CD4-positive, alpha-beta T cell (primary cell): ENCODE measurements at regions not wholly inside any gene's neighbourhood (a gene's known extent, or its start where the extent isn't known, plus 50 kb on each side); places are given as distances from the start of the nearest gene placed in this dataset.

Experiments used
- ATAC-seq: fragments of 200-7000 bp; cut with Tn5 transposase; one replicate; pipeline ENCODE4 v1.10.0; 2022; ENCODE audit warnings: mild to moderate bottlenecking; ENCODE audit not compliant: poor library complexity
- CTCF ChIA-PET: fragments of 350-600 bp; sonication (Branson Sonifier 250); formaldehyde crosslinking; loops from one replicate; lab custom pipeline; 2021; ENCODE audit warnings: antibody characterized with exemption, inconsistent platforms; lab: Charles Lee
- POLR2A ChIA-PET: fragments of 350-600 bp; sonication (Branson Sonifier 250); formaldehyde crosslinking; loops from one replicate; lab custom pipeline; 2021; ENCODE audit warnings: antibody characterized with exemption, inconsistent platforms; lab: Charles Lee
- DNase-seq, 14 experiments: peaks; one replicate each; pipeline ENCODE4 v3.0.0-alpha.2; 2013 to 2020; ENCODE audit warnings: mixed read lengths in 2 of 14
- H3K27ac ChIP-seq, 2 donors: one replicate each; pipeline versions ENCODE4 v1.5.1 to v1.7.0; 2013; ENCODE audit warnings: low read length in 2 of 2, low read depth in 1 of 2, mild to moderate bottlenecking in 1 of 2
- H3K27me3 ChIP-seq, 2 experiments: 1 replicate in 1 of 2; 2 replicates in 1 of 2; pipeline versions ENCODE4 v1.6.1 to v1.7.0; 2013; ENCODE audit warnings: low read length in 2 of 2, control low read depth in 1 of 2, mild to moderate bottlenecking in 1 of 2, moderate library complexity in 1 of 2; ENCODE audit not compliant: insufficient read depth in 2 of 2, control insufficient read depth in 1 of 2
- H3K36me3 ChIP-seq: one replicate; pipeline ENCODE4 v1.6.1; 2013; ENCODE audit warnings: low read length, control low read depth; ENCODE audit not compliant: insufficient read depth
- H3K4me1 ChIP-seq: one replicate; pipeline ENCODE4 v1.6.1; 2013; ENCODE audit warnings: low read length, control low read depth; ENCODE audit not compliant: insufficient read depth
- H3K4me3 ChIP-seq: one replicate; pipeline ENCODE4 v1.5.1; 2013; ENCODE audit warnings: mild to moderate bottlenecking, low read length, moderate library complexity
- H3K9me3 ChIP-seq, 2 experiments: 1 replicate in 1 of 2; 2 replicates in 1 of 2; pipeline versions ENCODE4 v1.6.1 to v1.7.0; 2013; ENCODE audit warnings: low read length in 2 of 2, mild to moderate bottlenecking in 2 of 2, control low read depth in 1 of 2, moderate library complexity in 1 of 2; ENCODE audit not compliant: control insufficient read depth in 1 of 2, insufficient read depth in 1 of 2
- H3K27ac Mint-ChIP-seq: one replicate; pipeline ENCODE4 v1.8.0; 2020; ENCODE audit warnings: mixed read lengths
- H3K27me3 Mint-ChIP-seq: one replicate; pipeline ENCODE4 v1.8.0; 2021; ENCODE audit warnings: mixed read lengths
- H3K36me3 Mint-ChIP-seq: one replicate; pipeline ENCODE4 v1.8.0; 2021; ENCODE audit warnings: low read depth, mixed read lengths
- H3K4me1 Mint-ChIP-seq: one replicate; pipeline ENCODE4 v1.8.0; 2021; ENCODE audit warnings: low read depth, mixed read lengths
- H3K4me3 Mint-ChIP-seq: one replicate; pipeline ENCODE4 v1.8.0; 2020; ENCODE audit warnings: mild to moderate bottlenecking, mixed read lengths
- H3K9me3 Mint-ChIP-seq: one replicate; pipeline ENCODE4 v1.8.0; 2020; ENCODE audit warnings: mixed read lengths
- CTCF ChIP-seq: fragments of 200-600 bp; IDR thresholded peaks from one replicate; pipeline ENCODE4 v1.8.0; 2022; ENCODE audit warnings: antibody characterized with exemption, mild to moderate bottlenecking
- intact Hi-C, 2 experiments: fragments of 100-400 bp; cut with DNase I in 1 of 2; cut with micrococcal nuclease in 1 of 2; formaldehyde crosslinking; loops; one replicate each; pipeline versions ENCODE4 v1.15.1 to v1.9.0; 2023 to 2025; cut with DNase I, micrococcal nuclease

GRCh38 chr13:31436478-31436877 is 236.7 kb downstream of the B3GLCT start:
- ChIA-PET POLR2A (no interaction called here), CTCF (no interaction called here)

GRCh38 chr13:31437975-31438374 is 238.2 kb downstream of the B3GLCT start:
- TF ChIP-seq CTCF: no peak
- CTCF ChIA-PET: no interaction called here

More at GRCh38 chr13:31436478-31436877, 236.7 kb downstream of the B3GLCT start:
- H3K27ac Mint-ChIP-seq: no peak overlapping the region
- no peaks in the 10 kb centered on the region for H3K36me3 ChIP-seq
- H3K27me3 ChIP-seq: peaks cover 0 to 9% of the 10 kb centered on the region in 2 experiments
- TF ChIP-seq CTCF: no peak
- no peak overlapping the region for H3K4me3 Mint-ChIP-seq
- no peak for ATAC-seq
- no peak overlapping the region for H3K27ac ChIP-seq
- no peaks in the 10 kb centered on the region for H3K9me3 ChIP-seq
- no peak overlapping the region for H3K4me3 ChIP-seq
- no peak for DNase-seq
- intact Hi-C loops: no loop called here
- H3K9me3 Mint-ChIP-seq: no peaks in the 10 kb centered on the region
- H3K27me3 Mint-ChIP-seq: peaks cover 20% of the 10 kb centered on the region
- no peaks in the 10 kb centered on the region for H3K4me1 Mint-ChIP-seq
- H3K4me1 ChIP-seq: no peaks in the 10 kb centered on the region
- H3K36me3 Mint-ChIP-seq: no peaks in the 10 kb centered on the region

GRCh38 chr13:31440132-31440531 is 240.4 kb downstream of the B3GLCT start:
- no peak overlapping the region for H3K4me3 ChIP-seq
- intact Hi-C loops: no loop called here
- no peak for ATAC-seq
- H3K4me1 Mint-ChIP-seq: no peaks in the 10 kb centered on the region
- no peaks in the 10 kb centered on the region for H3K36me3 Mint-ChIP-seq
- DNase-seq: no peak
- no peaks in the 10 kb centered on the region for H3K36me3 ChIP-seq
- no peak overlapping the region for H3K27ac Mint-ChIP-seq
- ChIA-PET POLR2A (no interaction called here), CTCF (no interaction called here)
- H3K9me3 ChIP-seq: no peaks in the 10 kb centered on the region
- no peaks in the 10 kb centered on the region for H3K4me1 ChIP-seq
- H3K27me3 ChIP-seq: peaks cover 0 to 5% of the 10 kb centered on the region in 2 experiments
- H3K9me3 Mint-ChIP-seq: no peaks in the 10 kb centered on the region
- no peak overlapping the region for H3K27ac ChIP-seq
- no peak for TF ChIP-seq CTCF
- no peak overlapping the region for H3K4me3 Mint-ChIP-seq
- H3K27me3 Mint-ChIP-seq: peaks cover 19% of the 10 kb centered on the region

More at GRCh38 chr13:31437975-31438374, 238.2 kb downstream of the B3GLCT start:
- Histone ChIP-seq H3K4me3 (no peak overlapping the region), H3K4me1 (no peaks in the 10 kb centered on the region), H3K9me3 (no peaks in the 10 kb centered on the region), H3K27ac (no peak overlapping the region), H3K27me3 (peaks cover 0 to 5% of the 10 kb centered on the region in 2 experiments), H3K36me3 (no peaks in the 10 kb centered on the region)
- intact Hi-C loops: no loop called here
- no peak for DNase-seq
- Mint-ChIP-seq H3K36me3 (no peaks in the 10 kb centered on the region), H3K9me3 (no peaks in the 10 kb centered on the region), H3K27ac (no peak overlapping the region), H3K4me3 (no peak overlapping the region), H3K4me1 (no peaks in the 10 kb centered on the region), H3K27me3 (peaks cover 19% of the 10 kb centered on the region)
- no peak for ATAC-seq
- POLR2A ChIA-PET: no interaction called here
